Esophagus muscularis mucosa (tissue), 4 donors: ENCODE measurements at regions not wholly inside any gene's neighbourhood (a gene's known extent, or its start where the extent isn't known, plus 50 kb on each side); places are given as distances from the start of the nearest gene placed in this dataset.

ENCODE experiments used
- DNase-seq: peaks from one replicate; pipeline ENCODE4 v3.0.0-alpha.2; 2017; ENCODE audit errors: extremely low spot score
- H3K27ac ChIP-seq, 4 donors: fragments of 200-600 bp; sonication (generic); replicated peaks in 1 of 4; 1 replicate in 3 of 4; 2 replicates in 1 of 4; pipeline ENCODE4 v1.5.1; 2016 to 2019; ENCODE audit warnings: mild to moderate bottlenecking in 1 of 4
- H3K27me3 ChIP-seq, 4 donors: fragments of 200-600 bp; sonication (generic); one replicate each; pipeline versions ENCODE4 v1.5.1 to v1.6.0; 2016 to 2019
- H3K36me3 ChIP-seq, 4 donors: fragments of 200-600 bp; sonication (generic); one replicate each; pipeline ENCODE4 v1.5.1; 2016 to 2019
- H3K4me1 ChIP-seq, 4 donors: fragments of 200-600 bp; sonication (generic); one replicate each; pipeline ENCODE4 v1.5.1; 2016 to 2019
- H3K4me3 ChIP-seq, 4 donors: fragments of 200-600 bp; sonication (generic); 1 replicate in 2 of 4; 2 replicates in 2 of 4; pipeline ENCODE4 v1.5.1; 2016 to 2019; ENCODE audit warnings: mild to moderate bottlenecking in 4 of 4, moderate library complexity in 1 of 4
- H3K9me3 ChIP-seq, 4 donors: fragments of 200-600 bp; sonication (generic); 1 replicate in 3 of 4; 2 replicates in 1 of 4; pipeline ENCODE4 v1.5.1; 2016 to 2019
- EP300 ChIP-seq: sonication (generic); formaldehyde crosslinking; IDR thresholded peaks from one replicate; pipeline ENCODE4 v1.6.1; 2017; ENCODE audit warnings: antibody characterized with exemption
- POLR2A ChIP-seq: fragments of 450-650 bp; IDR thresholded peaks from one replicate; pipeline ENCODE4 v1.6.1; 2017; ENCODE audit warnings: antibody characterized with exemption, moderate library complexity, mild to moderate bottlenecking, low read depth
- POLR2AphosphoS5 ChIP-seq, 2 donors: sonication (generic); formaldehyde crosslinking; IDR thresholded peaks; one replicate each; pipeline ENCODE4 v1.6.1; 2017; ENCODE audit warnings: antibody characterized with exemption in 2 of 2
- WGBS: methylation state at CpG from one replicate; pipeline ENCODE4 v1.1.5; 2018; 5-methylcytosine and 5-hydroxymethylcytosine counted together
- intact Hi-C: fragments of 100-400 bp; cut with DNase I; formaldehyde crosslinking; loops from one replicate; pipeline ENCODE4 v1.15.1; 2023
- TF ChIP-seq, protein P1 (sequence below), 3 experiments: fragments of 200-600 bp in 2 of 3; fragments of 450-650 bp in 1 of 3; sonication (generic) in 2 of 3; IDR thresholded peaks; one replicate each; pipeline ENCODE4 v1.5.1; 2017 to 2019; ENCODE audit warnings: antibody characterized with exemption in 3 of 3, mild to moderate bottlenecking in 2 of 3, moderate library complexity in 1 of 3

- no peak overlapping the region for H3K27ac ChIP-seq
- intact Hi-C loops = no loop called here
- no peak overlapping the region for H3K4me3 ChIP-seq
- peaks cover 0 to 10% (median 8%) of the 10 kb centered on the region in 4 donors for H3K4me1 ChIP-seq
- DNase-seq = no peak
- H3K27me3 ChIP-seq = peaks cover 0 to 30% (median 0%) of the 10 kb centered on the region in 4 donors
- H3K9me3 ChIP-seq = no peaks in the 10 kb centered on the region
- TF ChIP-seq, protein P1, sequence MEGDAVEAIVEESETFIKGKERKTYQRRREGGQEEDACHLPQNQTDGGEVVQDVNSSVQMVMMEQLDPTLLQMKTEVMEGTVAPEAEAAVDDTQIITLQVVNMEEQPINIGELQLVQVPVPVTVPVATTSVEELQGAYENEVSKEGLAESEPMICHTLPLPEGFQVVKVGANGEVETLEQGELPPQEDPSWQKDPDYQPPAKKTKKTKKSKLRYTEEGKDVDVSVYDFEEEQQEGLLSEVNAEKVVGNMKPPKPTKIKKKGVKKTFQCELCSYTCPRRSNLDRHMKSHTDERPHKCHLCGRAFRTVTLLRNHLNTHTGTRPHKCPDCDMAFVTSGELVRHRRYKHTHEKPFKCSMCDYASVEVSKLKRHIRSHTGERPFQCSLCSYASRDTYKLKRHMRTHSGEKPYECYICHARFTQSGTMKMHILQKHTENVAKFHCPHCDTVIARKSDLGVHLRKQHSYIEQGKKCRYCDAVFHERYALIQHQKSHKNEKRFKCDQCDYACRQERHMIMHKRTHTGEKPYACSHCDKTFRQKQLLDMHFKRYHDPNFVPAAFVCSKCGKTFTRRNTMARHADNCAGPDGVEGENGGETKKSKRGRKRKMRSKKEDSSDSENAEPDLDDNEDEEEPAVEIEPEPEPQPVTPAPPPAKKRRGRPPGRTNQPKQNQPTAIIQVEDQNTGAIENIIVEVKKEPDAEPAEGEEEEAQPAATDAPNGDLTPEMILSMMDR (IDR thresholded peaks at IDR 0.05) = no peak
- TF ChIP-seq POLR2AphosphoS5 (IDR thresholded peaks at IDR 0.05) (no peak), EP300 (no peak), POLR2A (no peak)
- WGBS = 90% methylated on average over 6 of the region's 6 CpGs
- no peaks in the 10 kb centered on the region for H3K36me3 ChIP-seq
These were observed 51.4 kb upstream of the FAM89A start for GRCh38 chr1:231091415-231091814.
